KBM-7 (cell line): ENCODE measurements at regions not wholly inside any gene's neighbourhood (a gene's known extent, or its start where the extent isn't known, plus 50 kb on each side); places are given as distances from the start of the nearest gene placed in this dataset.
"Not testable (repeated sequence)": the region's sequence is repeated elsewhere in the genome, so short reads cannot be mapped to it uniquely, and the experiment has no call there.

Source experiments
- DNase-seq: peaks from one replicate; pipeline ENCODE4 v3.0.0-alpha.2; 2015
- in situ Hi-C: fragments of 300-500 bp; cut with MboI; formaldehyde crosslinking; loops from 2 replicates; pipeline ENCODE4 v1.14.3; 2020; ENCODE audit warnings: low sequenced_read_pairs, low pct_unique_long_range_greater_than_20kb, mixed read lengths

DNA sequence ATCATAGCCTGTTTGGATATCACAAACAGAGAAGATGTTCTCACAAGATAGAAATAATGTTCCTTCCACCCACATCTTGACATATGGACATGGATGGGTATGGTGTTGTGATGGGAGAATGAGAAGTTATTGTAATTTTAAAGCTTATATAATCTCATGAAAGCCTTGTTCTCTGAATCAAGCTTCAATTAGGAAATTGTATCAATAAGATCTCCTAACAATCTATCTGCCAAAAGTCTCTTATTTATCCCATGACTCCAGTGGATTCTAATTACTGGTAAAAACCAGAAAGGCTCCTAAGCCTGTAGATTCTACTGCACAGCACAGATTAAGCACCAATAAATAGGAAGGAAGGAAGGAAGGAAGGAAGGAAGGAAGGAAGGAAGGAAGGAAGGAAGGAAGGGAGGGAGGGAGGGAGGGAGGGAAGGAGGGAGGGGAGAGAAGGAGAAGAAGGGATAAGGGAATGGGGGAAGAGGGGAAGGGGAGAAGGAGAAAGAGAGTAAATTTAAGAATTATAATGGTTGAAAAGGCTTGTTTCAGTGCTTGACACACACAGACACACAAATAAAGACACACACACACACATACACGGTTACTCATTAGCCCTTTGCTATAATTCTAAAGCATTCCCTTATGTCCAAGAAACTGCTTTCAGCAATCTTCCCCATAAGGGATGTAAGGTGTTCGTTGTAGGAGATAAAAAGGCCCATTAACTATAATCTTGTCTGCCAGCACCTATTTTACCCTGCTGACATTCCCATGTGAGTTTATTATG, 258.0 kb upstream of the API5 start:
- DNase-seq, result no peak
- in situ Hi-C loops, result no loop called here

DNA sequence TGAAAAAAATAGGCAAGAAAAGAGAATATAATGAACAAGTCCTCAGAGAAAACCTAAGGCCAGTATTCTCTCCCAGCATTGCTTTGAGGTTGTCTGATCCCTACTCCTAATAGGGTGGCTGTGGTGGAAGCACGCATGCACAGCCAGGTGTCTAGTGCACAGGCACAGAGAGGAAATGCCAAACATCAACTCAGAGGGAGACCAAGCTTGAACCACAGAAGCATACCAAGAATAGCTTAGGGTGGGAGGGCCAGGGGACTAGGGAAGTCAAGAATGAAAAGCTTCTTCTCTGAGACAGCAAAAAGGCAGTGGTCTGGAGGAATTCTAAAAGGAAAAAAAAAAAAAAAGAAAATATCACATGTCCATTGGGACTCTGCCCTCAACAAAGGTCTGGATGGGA, 244.1 kb upstream of the API5 start:
- in situ Hi-C loops, result no loop called here
- DNase-seq, result no peak

DNA sequence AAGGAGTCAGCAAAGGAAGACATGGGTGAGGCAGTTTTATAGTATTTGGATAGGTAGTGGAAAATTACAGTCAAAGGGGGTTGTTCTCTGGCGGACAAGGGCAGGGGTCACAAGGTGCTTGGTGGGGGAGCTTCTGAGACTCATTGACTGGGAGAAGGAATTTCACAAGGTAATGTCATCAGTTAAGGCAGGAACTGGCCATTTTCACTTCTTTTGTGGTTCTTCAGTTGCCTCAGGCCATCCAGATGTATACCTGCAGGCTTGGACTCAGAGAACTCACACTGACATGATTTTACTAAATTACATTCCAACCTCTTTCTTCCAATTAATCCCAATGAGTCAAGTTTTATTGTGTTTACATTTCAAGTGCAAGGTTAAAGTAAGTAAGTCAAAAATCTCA, 240.5 kb upstream of the API5 start:
- DNase-seq, result no peak
- in situ Hi-C loops, result no loop called here

DNA sequence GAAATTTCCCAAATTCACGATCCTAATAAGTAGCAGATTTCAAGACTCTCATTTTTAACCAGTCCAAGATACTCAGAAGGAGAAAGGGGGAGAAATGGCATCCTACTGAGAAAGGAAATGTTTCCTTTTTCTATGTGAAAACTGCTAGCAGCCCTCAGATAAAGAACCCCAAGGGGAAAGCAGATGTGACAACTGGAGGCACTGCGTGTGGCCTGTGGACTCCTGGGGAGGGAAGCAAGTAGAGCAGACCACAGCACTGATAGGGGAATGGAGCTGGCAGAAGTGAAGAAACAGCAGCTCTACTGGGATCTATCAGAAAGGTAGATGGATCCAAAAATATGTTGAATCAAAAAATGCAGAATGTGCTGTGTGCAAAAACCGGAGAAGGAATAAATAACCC, 239.7 kb upstream of the API5 start:
- in situ Hi-C loops, result no loop called here
- no peak for DNase-seq

DNA sequence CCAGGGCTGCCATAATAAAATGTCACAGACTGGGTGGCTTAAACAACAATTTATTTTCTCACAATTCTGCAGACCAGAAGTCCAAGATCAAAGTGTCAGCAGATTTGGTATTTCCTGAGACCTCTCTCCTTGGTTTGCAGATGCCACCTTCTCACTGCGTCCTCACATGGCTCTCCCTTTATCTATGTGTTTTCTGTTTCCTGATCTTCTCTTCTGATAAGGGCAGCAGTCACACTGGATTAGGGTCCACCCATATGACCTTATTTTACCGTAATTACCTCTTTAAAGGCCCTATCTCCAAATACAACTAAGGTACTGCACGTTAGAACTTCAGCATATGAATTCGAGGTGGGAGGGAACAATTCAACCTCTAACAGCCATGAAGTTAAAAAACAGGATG, 238.9 kb upstream of the API5 start:
- DNase-seq, result no peak
- in situ Hi-C loops, result no loop called here

DNA sequence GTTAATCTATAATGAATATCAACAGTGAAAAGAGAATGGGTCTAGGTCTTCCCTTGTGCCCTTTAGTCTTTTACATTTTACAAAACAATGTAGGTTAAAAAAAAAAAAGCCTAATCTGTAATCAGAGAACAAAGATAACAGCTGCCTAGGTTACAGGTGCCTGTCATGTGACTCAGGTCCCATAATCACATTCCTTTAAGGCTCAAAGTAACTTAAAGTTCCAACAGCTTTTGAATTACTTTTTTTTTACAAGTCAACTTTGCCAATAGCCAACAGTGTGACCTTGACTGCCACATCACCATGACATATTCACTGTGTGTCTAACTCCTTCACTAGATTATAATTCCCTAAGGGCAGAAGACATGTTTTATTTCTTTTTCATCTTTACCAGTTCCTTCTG, 237.0 kb upstream of the API5 start:
- no peak for DNase-seq

DNA sequence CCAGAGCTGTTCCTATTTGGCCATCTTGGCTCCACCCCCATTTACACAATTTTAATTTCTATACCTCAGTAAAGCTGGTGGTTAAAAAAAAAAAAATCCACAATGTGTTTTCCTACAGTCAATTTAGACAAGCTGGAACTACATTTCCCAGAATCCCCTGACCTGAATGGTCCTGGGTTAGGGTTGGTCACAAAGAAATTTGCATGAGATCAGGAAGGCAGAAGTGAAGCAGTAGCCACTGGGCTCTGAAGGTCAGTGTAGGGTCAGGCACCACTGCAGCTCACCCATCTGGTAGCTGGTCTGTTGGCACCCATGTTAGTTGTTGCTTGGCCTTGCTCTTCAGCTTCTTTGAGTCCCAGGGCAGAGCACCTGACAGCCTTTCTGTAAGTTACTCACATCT, 210.7 kb upstream of the API5 start:
- in situ Hi-C loops, result no loop called here
- no peak for DNase-seq

More for the DNA sequence above, 237.0 kb upstream of the API5 start:
- in situ Hi-C loops, result no loop called here

DNA sequence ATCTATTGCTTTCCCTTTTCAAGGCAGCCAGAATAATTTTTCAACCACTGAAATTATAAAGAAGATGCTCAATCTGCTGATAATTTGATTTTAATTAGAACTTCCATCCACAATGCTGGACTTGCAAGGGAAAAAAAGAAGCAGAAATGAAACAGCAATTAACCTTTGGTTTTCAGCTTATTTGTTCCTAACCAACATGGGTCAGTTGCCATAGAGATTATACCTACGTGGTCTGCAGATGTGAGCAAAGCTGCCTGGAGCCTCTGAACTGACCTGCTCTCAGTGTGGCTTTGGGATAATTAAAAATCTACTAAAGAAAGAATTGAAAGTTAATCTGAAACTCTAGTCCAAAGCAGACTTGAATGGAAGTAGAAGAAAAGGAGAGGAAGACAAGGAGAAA, 195.7 kb upstream of the API5 start:
- in situ Hi-C loops, result no loop called here
- no peak for DNase-seq

DNA sequence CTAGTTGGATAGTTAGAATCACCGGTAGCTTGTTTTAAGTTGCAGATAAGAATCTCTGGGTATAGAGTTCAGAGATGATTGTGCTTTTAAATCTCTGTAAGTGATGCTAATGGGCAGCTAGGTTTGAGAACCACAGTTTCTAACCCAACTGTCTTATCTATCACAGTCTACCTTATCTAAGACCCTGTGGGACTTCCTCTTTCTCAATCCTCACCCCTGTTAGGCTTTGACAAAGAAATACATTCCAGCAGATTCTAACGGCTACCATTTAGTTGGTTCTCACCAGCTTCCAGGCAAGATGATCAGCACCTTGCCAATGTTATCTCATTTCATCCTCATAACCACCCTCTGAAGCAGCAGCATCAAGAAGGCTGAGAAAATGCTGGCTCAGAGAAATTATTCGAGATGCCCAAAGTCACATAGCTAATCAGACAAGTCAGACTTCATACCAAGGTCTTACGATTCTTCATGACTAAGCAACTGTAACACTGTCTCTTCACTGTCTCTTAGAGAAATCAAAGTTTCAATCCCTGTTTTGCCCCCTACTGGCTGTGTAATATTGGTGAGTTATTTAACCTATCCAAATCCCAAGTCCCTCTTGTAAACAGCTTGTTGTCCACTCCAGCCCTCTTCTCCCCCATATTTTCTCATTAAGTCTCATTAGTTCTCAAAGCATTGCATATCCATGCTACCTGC, 192.4 kb upstream of the API5 start:
- DNase-seq, result peak; percentile 4
- in situ Hi-C loops, result no loop called here

DNA sequence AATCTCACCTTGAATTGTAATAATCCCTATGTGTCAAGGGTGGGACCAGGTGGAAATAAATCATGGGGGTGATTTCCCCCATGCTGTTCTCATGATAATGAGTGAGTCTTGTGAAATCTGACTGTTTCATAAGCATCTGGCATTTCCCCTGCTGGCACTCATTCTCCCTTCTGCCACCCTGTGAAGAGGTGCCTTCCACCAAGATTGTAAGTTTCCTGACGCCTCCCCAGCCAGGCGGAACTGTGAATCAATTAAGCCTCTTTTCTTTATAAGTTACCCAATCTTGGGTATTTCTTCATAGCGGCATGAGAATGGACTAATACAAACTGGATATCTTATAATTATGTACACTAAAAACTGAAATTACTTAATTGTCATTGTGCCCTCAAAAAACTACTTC, 189.2 kb upstream of the API5 start:
- in situ Hi-C loops, result no loop called here
- DNase-seq, result no peak

DNA sequence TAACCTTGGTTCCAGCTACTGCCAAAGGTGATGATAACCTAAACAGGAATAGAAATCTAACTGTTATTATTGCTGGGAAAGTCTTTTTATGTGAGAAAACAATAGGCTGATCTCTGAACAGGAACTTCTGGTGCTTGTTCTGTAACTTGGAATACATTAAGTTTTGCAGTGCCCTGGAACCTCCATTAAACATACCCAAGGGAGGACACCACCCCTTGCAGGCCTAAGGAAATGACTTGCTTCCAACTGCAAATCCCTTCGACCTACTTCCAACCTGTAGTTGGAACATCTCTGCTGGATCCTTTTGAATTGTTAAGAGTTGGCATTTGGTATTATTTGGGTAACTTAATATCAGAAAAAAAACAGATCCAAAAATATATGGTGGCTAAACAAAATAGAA, 188.4 kb upstream of the API5 start:
- in situ Hi-C loops, result no loop called here
- DNase-seq, result no peak

DNA sequence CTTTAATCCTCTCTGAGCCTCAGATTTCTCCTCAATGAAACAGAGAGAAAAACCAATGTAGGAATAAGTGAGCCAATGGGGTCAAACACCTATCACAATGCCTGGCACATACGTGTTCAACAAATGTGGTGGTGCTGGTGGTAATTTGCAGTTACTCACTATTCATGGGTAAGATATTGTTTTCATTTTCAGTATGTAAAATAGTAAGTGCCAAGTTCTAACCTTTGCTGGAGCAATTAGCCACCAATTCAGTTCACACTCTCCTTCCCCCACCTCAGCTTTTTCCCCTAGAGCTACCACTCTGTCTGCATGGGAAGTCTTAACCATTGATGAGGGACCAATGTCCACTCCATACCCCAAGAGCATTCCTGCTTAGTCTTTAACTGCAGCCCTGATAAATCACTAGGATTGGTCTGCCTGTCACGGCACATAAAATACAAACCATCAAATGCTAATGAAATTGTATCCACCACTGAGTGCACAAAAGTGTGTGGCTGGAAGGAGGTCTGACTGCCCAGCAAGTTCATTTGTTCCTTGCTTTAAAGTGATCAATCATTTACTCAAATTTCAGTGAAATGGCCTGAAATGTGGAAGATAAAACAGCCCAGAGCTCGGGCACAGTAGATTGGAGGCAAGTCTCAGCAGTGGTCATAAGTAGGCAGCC, 187.4 kb upstream of the API5 start:
- DNase-seq, result no peak
- in situ Hi-C loops, result no loop called here

DNA sequence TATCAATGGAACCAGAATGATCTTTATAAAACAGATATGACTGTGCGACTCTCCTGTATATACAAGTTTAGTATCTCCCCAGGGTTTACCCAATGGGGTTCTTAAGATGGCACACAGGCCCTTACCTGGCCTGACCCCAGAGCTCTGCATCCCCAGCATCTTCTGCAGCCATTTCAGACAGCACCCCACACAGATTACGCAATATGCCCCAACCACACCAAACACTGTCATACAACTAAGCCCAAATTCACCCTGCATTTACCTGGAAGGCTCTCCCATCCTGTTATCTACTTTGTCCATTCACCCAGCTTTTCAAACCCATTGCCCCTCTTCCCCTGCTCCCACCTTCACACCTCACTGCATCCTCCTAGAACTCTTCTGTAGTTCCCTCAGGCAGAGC, 182.5 kb upstream of the API5 start:
- in situ Hi-C loops, result no loop called here
- DNase-seq, result no peak

DNA sequence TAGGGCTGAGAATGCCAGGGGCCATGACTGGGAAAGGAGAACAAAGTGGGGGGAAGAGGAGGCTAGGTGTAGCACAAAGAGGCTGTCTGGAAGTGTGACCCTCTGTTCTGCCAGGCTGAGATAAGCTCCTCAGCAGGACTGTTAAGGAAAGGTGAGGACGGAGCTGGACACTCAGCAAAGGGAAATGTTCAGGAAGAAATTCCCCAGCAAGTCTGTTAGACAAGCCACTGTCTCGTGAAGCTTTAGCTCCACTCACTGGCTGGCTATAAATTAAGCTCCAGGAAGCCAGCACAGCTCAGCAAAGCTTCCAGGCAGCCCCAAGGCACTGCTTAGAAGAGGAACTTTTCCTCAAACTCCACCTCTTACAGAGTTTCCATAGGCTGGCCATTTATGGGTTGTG, 181.2 kb upstream of the API5 start:
- in situ Hi-C loops, result no loop called here
- DNase-seq, result no peak

DNA sequence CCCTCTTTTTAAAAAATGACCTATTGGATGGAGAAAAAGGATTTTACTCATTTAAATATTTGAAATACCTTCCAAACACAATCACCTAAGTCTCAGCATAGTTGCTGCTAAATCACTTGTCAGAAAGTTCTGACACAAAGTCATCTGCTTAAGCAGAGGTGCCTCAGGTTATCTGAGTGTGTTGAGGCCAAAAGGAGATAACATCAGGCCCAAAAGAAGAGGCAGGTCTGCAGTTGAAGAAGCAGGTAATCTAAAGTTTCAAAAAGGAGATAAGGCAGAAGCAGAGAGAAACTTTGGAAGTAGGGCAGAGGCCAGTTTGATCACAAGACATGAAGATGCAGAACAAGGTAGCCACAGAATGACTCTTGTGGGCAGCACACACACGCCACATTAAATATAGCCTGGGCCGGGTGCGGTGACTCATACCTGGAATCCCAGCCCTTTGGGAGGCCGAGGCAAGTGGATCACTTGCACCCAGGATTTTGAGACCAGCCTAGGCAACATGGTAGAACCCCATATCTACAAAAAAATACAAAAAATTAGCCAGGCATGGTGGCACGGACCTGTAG, 175.7 kb upstream of the API5 start:
- no peak for DNase-seq

DNA sequence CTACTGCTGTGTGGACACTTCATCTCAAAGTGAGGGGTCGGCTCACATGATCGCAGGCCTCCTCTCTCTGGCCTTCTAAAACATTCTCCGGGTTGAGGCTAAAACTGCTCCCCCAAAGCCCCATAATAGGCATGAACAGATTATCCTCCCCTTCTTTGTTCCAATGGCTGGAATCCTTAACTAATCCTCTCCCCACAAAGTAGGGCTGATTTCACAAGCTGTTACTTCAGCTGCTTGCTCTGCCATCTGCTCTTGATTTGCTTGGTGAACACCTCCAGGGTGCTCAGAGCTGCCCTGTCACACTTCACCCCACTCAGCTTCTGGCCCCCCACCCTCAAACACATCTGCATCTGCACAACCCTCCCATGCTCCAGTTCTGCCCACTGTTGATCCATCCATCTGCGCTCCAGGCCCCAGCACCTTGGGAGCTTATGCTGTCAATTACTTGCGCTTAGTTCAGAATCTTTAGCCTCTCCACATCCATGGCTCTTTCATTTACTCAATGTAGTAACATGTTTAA, 173.1 kb upstream of the API5 start:
- in situ Hi-C loops, result no loop called here
- DNase-seq, result no peak

More for the DNA sequence above, 175.7 kb upstream of the API5 start:
- in situ Hi-C loops, result no loop called here

DNA sequence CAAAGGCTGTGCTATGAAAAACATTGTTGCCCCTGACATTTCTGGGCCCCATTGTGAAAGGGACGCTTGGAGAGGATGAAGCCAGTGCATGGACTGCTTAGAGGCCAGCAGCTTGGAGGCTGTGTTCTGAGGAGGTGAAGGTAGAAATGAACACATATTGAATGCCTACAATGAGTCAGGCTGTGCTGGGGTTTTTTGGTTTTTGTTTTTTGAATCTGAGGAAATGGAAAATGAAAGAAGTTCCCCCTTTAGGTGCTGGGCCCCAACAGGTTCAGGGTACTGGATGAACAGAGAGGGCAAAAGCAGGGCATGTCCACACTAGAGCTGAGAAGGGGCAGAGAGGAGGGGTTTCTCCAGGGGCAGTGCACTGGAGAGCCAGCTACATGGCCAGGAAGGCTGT, 166.1 kb upstream of the API5 start:
- in situ Hi-C loops, result no loop called here
- DNase-seq, result no peak

DNA sequence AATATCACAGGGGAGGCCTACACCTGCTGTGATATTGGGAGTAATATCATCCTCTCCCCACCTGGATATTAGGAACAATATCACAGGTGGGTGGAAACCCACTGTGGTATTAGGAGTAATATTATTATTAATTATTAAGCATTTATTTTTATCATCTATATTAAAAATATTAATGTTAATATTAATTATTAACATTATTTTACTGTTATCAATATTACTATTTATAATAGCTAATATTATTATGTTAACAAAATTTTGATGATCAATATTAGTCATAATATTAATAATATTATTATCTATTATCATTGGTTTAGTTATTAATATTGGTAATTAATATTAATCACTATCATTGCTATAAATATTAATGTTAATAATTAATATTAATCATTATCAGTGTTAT, 161.1 kb upstream of the API5 start:
- DNase-seq, result no peak
- in situ Hi-C loops, result no loop called here

DNA sequence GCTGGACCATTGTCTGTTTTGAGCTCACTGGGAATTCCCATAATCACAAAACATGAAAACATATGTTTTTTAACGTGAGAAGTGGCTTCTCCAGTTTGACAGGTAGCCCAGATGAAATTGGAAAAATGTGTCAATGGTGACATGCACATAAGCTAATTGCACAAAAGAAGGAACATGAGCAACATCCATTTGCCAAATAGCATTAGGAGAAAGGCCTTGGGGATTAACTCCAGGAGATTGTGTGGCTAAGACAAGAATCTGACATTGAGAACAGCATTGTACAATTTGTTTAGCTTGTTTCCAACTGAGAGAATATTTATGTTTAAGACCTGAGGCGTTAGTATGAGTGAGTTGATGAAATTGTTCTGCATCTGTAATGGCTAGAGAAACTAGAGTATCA, 147.0 kb upstream of the API5 start:
- DNase-seq, result no peak
- in situ Hi-C loops, result no loop called here

DNA sequence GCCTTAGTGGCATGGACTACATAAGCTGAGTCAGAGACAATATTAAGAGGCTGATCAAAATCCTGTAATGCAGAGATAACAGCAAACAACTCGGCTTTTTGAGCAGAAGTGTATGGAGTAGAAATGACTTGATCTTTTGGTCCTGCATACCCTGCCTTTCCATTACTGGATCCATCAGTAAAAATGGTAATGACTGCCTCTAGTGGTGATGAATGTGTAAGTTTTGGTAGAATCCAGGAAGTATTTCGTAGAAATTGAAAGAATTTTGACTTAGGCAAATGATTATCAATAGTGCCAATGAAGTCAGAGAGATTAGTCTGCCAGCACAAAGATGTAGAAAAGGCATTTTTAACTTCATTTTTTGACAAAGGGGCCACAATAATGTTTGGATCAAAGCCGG, 146.4 kb upstream of the API5 start:
- in situ Hi-C loops, DNase-seq: not testable (repeated sequence)
